IMR-90 (cell line): ENCODE measurements at regions not wholly inside any gene's neighbourhood (a gene's known extent, or its start where the extent isn't known, plus 50 kb on each side); places are given as distances from the start of the nearest gene placed in this dataset.

ENCODE experiments used
- ATAC-seq: fragments of 200-7000 bp; cut with Tn5 transposase; 2 replicates; pipeline ENCODE4 v1.9.1; 2020; ENCODE audit warnings: low read depth, mild to moderate bottlenecking, moderate library complexity
- BruUV-seq: library from RNA; stranded (reverse); fragments of 400-500 nt; replicated peaks from 2 replicates; lab custom pipeline; 2021; lab: Mats Ljungman, UMichigan
- CTCF ChIA-PET: fragments of 300-600 bp; formaldehyde crosslinking; extraction: SDS; loops from one replicate; lab custom pipeline; 2021; ENCODE audit warnings: antibody characterized with exemption; lab: Yijun Ruan, JAX
- POLR2A ChIA-PET: fragments of 300-600 bp; sonication (Branson Sonifier 250); formaldehyde crosslinking; loops from one replicate; lab custom pipeline; 2022; ENCODE audit warnings: antibody characterized with exemption; ENCODE audit not compliant: unreplicated experiment; lab: Charles Lee
- DNase-seq: peaks from one replicate; pipeline ENCODE4 v3.0.0; 2013
- H2AFZ ChIP-seq: replicated peaks from 2 replicates; pipeline ENCODE3; 2013; ENCODE audit warnings: low read length, mild to moderate bottlenecking; ENCODE audit not compliant: poor library complexity
- H2AK5ac ChIP-seq: 2 replicates; pipeline ENCODE4 v1.6.1; 2013; ENCODE audit warnings: low read depth, low read length, inconsistent platforms
- H2AK9ac ChIP-seq: replicated peaks from 2 replicates; pipeline ENCODE3; 2013; ENCODE audit warnings: mild to moderate bottlenecking, low read depth, low read length, moderate library complexity; ENCODE audit not compliant: poor library complexity
- H2BK120ac ChIP-seq: 2 replicates; pipeline ENCODE4 v1.6.1; 2013; ENCODE audit warnings: low read depth, low read length, inconsistent platforms
- H2BK15ac ChIP-seq: 3 replicates; pipeline ENCODE4 v1.6.1; 2013; ENCODE audit warnings: low read depth, low read length, inconsistent platforms
- H2BK20ac ChIP-seq: 2 replicates; pipeline ENCODE4 v1.6.1; 2013; ENCODE audit warnings: low read depth, mild to moderate bottlenecking, inconsistent platforms, low read length, moderate library complexity
- H2BK5ac ChIP-seq: 2 replicates; pipeline ENCODE4 v1.6.1; 2013; ENCODE audit warnings: mild to moderate bottlenecking, low read depth, low read length, inconsistent platforms; ENCODE audit not compliant: poor library complexity, severe bottlenecking
- H3K14ac ChIP-seq: replicated peaks from 2 replicates; pipeline ENCODE4 v1.6.1; 2013; ENCODE audit warnings: low read depth, low read length, inconsistent platforms
- H3K18ac ChIP-seq: 2 replicates; pipeline ENCODE4 v1.6.1; 2013; ENCODE audit warnings: low read depth, low read length, control low read depth
- H3K23ac ChIP-seq: 2 replicates; pipeline ENCODE4 v1.6.1; 2013; ENCODE audit warnings: low read depth, low read length, inconsistent platforms
- H3K27ac ChIP-seq: 2 replicates; pipeline ENCODE4 v1.5.1; 2013; ENCODE audit warnings: mild to moderate bottlenecking, control low read depth, low read length; ENCODE audit not compliant: insufficient read depth
- H3K27me3 ChIP-seq: 2 replicates; pipeline ENCODE4 v1.6.1; 2013; ENCODE audit warnings: low read length; ENCODE audit not compliant: control insufficient read depth, insufficient read depth
- H3K36me3 ChIP-seq: 2 replicates; pipeline ENCODE4 v1.6.1; 2013; ENCODE audit warnings: low read length, mixed read lengths; ENCODE audit not compliant: control insufficient read depth, insufficient read depth
- H3K4ac ChIP-seq: 2 replicates; pipeline ENCODE4 v1.6.1; 2013; ENCODE audit warnings: low read depth, low read length, inconsistent platforms
- H3K4me1 ChIP-seq: 2 replicates; pipeline ENCODE4 v1.6.1; 2013; ENCODE audit warnings: low read length, mixed read lengths; ENCODE audit not compliant: control insufficient read depth, insufficient read depth
- H3K4me2 ChIP-seq: 2 replicates; pipeline ENCODE4 v1.6.1; 2013; ENCODE audit warnings: low read depth, mild to moderate bottlenecking, control low read depth, low read length, moderate library complexity
- H3K4me3 ChIP-seq: 2 replicates; pipeline ENCODE4 v1.5.1; 2013; ENCODE audit warnings: low read depth, mild to moderate bottlenecking, control low read depth, low read length, moderate library complexity; ENCODE audit not compliant: insufficient read depth
- H3K56ac ChIP-seq: 2 replicates; pipeline ENCODE4 v1.6.1; 2013; ENCODE audit warnings: low read length, inconsistent platforms; ENCODE audit not compliant: insufficient read depth; ENCODE audit errors: extremely low read depth
- H3K79me1 ChIP-seq, 2 experiments: 2 replicates each; pipeline ENCODE4 v1.6.1; 2013; ENCODE audit warnings: low read length in 2 of 2, inconsistent platforms in 1 of 2, low read depth in 1 of 2
- H3K9ac ChIP-seq: 2 replicates; pipeline ENCODE4 v1.6.1; 2013; ENCODE audit warnings: low read depth, low read length, control low read depth
- H3K9me1 ChIP-seq: 2 replicates; pipeline ENCODE4 v1.6.1; 2013; ENCODE audit warnings: low read length, inconsistent platforms; ENCODE audit not compliant: insufficient read depth
- H3K9me3 ChIP-seq: 2 replicates; pipeline ENCODE4 v1.6.1; 2013; ENCODE audit warnings: low read length; ENCODE audit not compliant: control insufficient read depth, insufficient read depth
- H4K20me1 ChIP-seq: 2 replicates; pipeline ENCODE4 v1.6.1; 2013; ENCODE audit warnings: low read length, inconsistent platforms; ENCODE audit not compliant: insufficient read depth
- H4K5ac ChIP-seq: 2 replicates; pipeline ENCODE4 v1.6.1; 2013; ENCODE audit warnings: mild to moderate bottlenecking, low read depth, low read length, control low read depth
- H4K8ac ChIP-seq, 2 experiments: 2 replicates each; pipeline ENCODE4 v1.6.1; 2013; ENCODE audit warnings: low read depth in 2 of 2, low read length in 2 of 2, control low read depth in 1 of 2, inconsistent platforms in 1 of 2
- H4K91ac ChIP-seq: 2 replicates; pipeline ENCODE4 v1.6.1; 2013; ENCODE audit warnings: low read depth, low read length, inconsistent platforms; ENCODE audit not compliant: insufficient read depth
- CEBPB ChIP-seq: IDR thresholded peaks from 2 replicates; pipeline ENCODE4 v1.6.1; 2012; ENCODE audit warnings: low read depth, low read length, improper control_type of control experiment
- CHD1 ChIP-seq: IDR thresholded peaks from 2 replicates; pipeline ENCODE4 v1.6.1; 2012; ENCODE audit warnings: low read depth, low read length, improper control_type of control experiment
- FOS ChIP-seq: fragments of 150-350 bp; IDR thresholded peaks from 2 replicates; pipeline ENCODE4 v1.6.1; 2016; ENCODE audit warnings: low read depth, low read length
- MAZ ChIP-seq: IDR thresholded peaks from 2 replicates; pipeline ENCODE4 v1.6.1; 2012; ENCODE audit warnings: low read depth, mild to moderate bottlenecking, low read length, improper control_type of control experiment, moderate library complexity, borderline replicate concordance
- NFE2L2 ChIP-seq: fragments of 150-350 bp; IDR thresholded peaks from 2 replicates; pipeline ENCODE4 v1.6.1; 2016; ENCODE audit warnings: low read depth, mild to moderate bottlenecking, low read length
- RAD21 ChIP-seq: IDR thresholded peaks from 2 replicates; pipeline ENCODE4 v1.6.1; 2012; ENCODE audit warnings: low read length, improper control_type of control experiment
- RFX5 ChIP-seq: IDR thresholded peaks from 2 replicates; pipeline ENCODE4 v1.8.0; 2012; ENCODE audit warnings: low read depth, mild to moderate bottlenecking, low read length, moderate library complexity
- SMC3 ChIP-seq: fragments of 150-350 bp; IDR thresholded peaks from 2 replicates; pipeline ENCODE4 v1.6.1; 2016; ENCODE audit warnings: low read depth, mild to moderate bottlenecking, antibody characterized with exemption, low read length, moderate library complexity
- WGBS, 2 experiments: methylation state at CpG; one replicate each; pipeline versions ENCODE4 v1.1.5 to v1.1.7; 2013; ENCODE audit warnings: missing lambda C conversion rate in 2 of 2; ENCODE audit not compliant: insufficient read length in 1 of 2; ENCODE audit errors: extremely low coverage in 2 of 2; 5-methylcytosine and 5-hydroxymethylcytosine counted together
- dilution Hi-C: fragments of 300-500 bp; cut with HindIII; formaldehyde crosslinking; loops from one replicate; pipeline ENCODE4 v1.14.3; 2018; ENCODE audit warnings: low sequenced_read_pairs; ENCODE audit not compliant: unreplicated experiment
- in situ Hi-C: fragments of 300-500 bp; cut with MboI; formaldehyde crosslinking; loops from 3 replicates; pipeline ENCODE4 v1.14.3; 2019; ENCODE audit warnings: low sequenced_read_pairs, inconsistent platforms, mixed read lengths
- intact Hi-C: fragments of 100-400 bp; cut with micrococcal nuclease; formaldehyde crosslinking; loops from 2 replicates; pipeline ENCODE4 v1.10.0; 2022
- TF ChIP-seq, protein P1 (sequence below): conservative IDR thresholded peaks from 2 replicates; pipeline ENCODE4 v1.5.1; 2012; ENCODE audit warnings: mild to moderate bottlenecking, low read depth, low read length, improper control_type of control experiment
- TF ChIP-seq, protein P2 (sequence below): fragments of 150-350 bp; IDR thresholded peaks from 2 replicates; pipeline ENCODE4 v1.6.1; 2017; ENCODE audit warnings: mild to moderate bottlenecking, antibody characterized with exemption, low read length, low read depth

DNA sequence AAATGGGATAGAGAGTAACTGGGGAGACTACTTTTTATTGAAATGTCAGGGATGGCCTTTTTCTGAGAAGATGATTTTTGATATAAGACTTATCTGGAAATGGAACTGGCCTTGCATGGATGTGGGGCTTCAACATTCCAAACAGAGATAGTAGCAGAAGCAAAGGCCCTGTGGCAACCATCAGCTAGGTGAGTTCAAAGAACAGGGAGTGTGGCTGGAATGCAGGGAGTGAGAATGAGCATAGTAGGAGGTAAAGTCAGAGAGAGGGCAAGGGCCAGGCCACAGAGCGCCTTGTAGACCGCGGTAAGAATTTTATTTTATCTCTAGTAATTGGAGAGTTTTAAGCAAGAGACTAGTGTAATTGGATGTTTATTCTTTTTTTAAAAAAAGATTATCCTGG is 227.0 kb upstream of the B3GALT2 start:
- Histone ChIP-seq H3K9me1 (no peaks in the 10 kb centered on the region), H2BK120ac (no peak overlapping the region), H2BK20ac (no peak overlapping the region), H2BK5ac (no peak overlapping the region), H4K91ac (no peak overlapping the region), H3K4me3 (no peak overlapping the region), H3K27me3 (no peaks in the 10 kb centered on the region), H2AFZ (no peak overlapping the region), H3K56ac (no peak overlapping the region), H3K4me2 (no peak overlapping the region), H3K18ac (no peak overlapping the region), H4K8ac (no peak overlapping the region), H3K79me1 (no peaks in the 10 kb centered on the region), H3K23ac (no peak overlapping the region), H3K9me3 (no peaks in the 10 kb centered on the region), H3K4ac (no peak overlapping the region), H3K9ac (no peak overlapping the region), H4K20me1 (no peaks in the 10 kb centered on the region), H2AK5ac (no peak overlapping the region), H2AK9ac (no peak overlapping the region), H3K36me3 (no peaks in the 10 kb centered on the region), H3K27ac (no peak overlapping the region), H3K14ac (no peak overlapping the region), H2BK15ac (no peak overlapping the region), H3K4me1 (peaks cover 1% of the 10 kb centered on the region; the same call in 1 of the 2 replicates), H4K5ac (no peak overlapping the region)
- BruUV-seq = no TSS peak
- no peak for ATAC-seq
- DNase-seq = no peak
- dilution Hi-C loops (no loop called here), intact Hi-C loops (no loop called here), in situ Hi-C loops (no loop called here)
- ChIA-PET CTCF (no interaction called here), POLR2A (no interaction called here)
- TF ChIP-seq, protein P1, sequence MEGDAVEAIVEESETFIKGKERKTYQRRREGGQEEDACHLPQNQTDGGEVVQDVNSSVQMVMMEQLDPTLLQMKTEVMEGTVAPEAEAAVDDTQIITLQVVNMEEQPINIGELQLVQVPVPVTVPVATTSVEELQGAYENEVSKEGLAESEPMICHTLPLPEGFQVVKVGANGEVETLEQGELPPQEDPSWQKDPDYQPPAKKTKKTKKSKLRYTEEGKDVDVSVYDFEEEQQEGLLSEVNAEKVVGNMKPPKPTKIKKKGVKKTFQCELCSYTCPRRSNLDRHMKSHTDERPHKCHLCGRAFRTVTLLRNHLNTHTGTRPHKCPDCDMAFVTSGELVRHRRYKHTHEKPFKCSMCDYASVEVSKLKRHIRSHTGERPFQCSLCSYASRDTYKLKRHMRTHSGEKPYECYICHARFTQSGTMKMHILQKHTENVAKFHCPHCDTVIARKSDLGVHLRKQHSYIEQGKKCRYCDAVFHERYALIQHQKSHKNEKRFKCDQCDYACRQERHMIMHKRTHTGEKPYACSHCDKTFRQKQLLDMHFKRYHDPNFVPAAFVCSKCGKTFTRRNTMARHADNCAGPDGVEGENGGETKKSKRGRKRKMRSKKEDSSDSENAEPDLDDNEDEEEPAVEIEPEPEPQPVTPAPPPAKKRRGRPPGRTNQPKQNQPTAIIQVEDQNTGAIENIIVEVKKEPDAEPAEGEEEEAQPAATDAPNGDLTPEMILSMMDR = no peak
- TF ChIP-seq CHD1 = no peak
- no peak for TF ChIP-seq NFE2L2
- no peak for TF ChIP-seq RFX5
- TF ChIP-seq, protein P2, sequence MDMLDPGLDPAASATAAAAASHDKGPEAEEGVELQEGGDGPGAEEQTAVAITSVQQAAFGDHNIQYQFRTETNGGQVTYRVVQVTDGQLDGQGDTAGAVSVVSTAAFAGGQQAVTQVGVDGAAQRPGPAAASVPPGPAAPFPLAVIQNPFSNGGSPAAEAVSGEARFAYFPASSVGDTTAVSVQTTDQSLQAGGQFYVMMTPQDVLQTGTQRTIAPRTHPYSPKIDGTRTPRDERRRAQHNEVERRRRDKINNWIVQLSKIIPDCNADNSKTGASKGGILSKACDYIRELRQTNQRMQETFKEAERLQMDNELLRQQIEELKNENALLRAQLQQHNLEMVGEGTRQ = no peak
- no peak for TF ChIP-seq FOS
- TF ChIP-seq CEBPB = no peak
- TF ChIP-seq SMC3 = no peak
- no peak for TF ChIP-seq MAZ
- TF ChIP-seq RAD21 = no peak
- WGBS, 2 experiments = 100% methylated on average over 3 of the region's 3 CpGs; no CpG with 5 or more reads in 1 of the 2 experiments
